ENCODE measurements at regions not wholly inside any gene's neighbourhood (a gene's known extent, or its start where the extent isn't known, plus 50 kb on each side); places are given as distances from the start of the nearest gene placed in this dataset.

GRCh38 chr9:108442627-108443018, 413.2 kb downstream of the ACTL7B start:
- no peak for DNase-seq
- ChIA-PET CTCF (no interaction called here), POLR2A (no interaction called here)
- no peak overlapping the region for H3K27ac ChIP-seq (ENCODE audit: insufficient read depth in 1 of 2, low read depth in 1 of 2, low read length in 2 of 2, poor library complexity in 1 of 2, severe bottlenecking in 2 of 2)
- no peak overlapping the region for H3K4me3 ChIP-seq (ENCODE audit: control insufficient read depth in 1 of 7, extremely low read depth in 1 of 7, insufficient read depth in 4 of 7, low read depth in 2 of 7, low read length in 6 of 7)
- no peaks in the 10 kb centered on the region for H3K27me3 ChIP-seq (replicated peaks in 2 of 5; ENCODE audit: control insufficient read depth in 4 of 5, insufficient read depth in 5 of 5, low read length in 4 of 5)
- no peaks in the 10 kb centered on the region for H3K4me1 ChIP-seq (ENCODE audit: control extremely low read depth in 1 of 4, control insufficient read depth in 4 of 4, insufficient read depth in 4 of 4, low read length in 3 of 4)
- no peaks in the 10 kb centered on the region for H3K9me3 ChIP-seq (ENCODE audit: control extremely low read depth in 1 of 5, control insufficient read depth in 4 of 5, insufficient read depth in 2 of 5, low read depth in 1 of 5, low read length in 4 of 5)
- WGBS (ENCODE audit: insufficient coverage): 94% methylated on average over 2 of the region's 3 CpGs
- H3K36me3 ChIP-seq (ENCODE audit: control insufficient read depth in 4 of 4, insufficient read depth in 4 of 4, low read length in 3 of 4): no peaks in the 10 kb centered on the region

- H3K4me3 ChIP-seq (ENCODE audit: control insufficient read depth in 1 of 7, extremely low read depth in 1 of 7, insufficient read depth in 4 of 7, low read depth in 2 of 7, low read length in 6 of 7): no peak overlapping the region
- no peaks in the 10 kb centered on the region for H3K9me3 ChIP-seq (ENCODE audit: control extremely low read depth in 1 of 5, control insufficient read depth in 4 of 5, insufficient read depth in 2 of 5, low read depth in 1 of 5, low read length in 4 of 5)
- H3K4me1 ChIP-seq (ENCODE audit: control extremely low read depth in 1 of 4, control insufficient read depth in 4 of 4, insufficient read depth in 4 of 4, low read length in 3 of 4): peaks cover 0 to 1% (median 0%) of the 10 kb centered on the region in 4 experiments
- H3K36me3 ChIP-seq (ENCODE audit: control insufficient read depth in 4 of 4, insufficient read depth in 4 of 4, low read length in 3 of 4): no peaks in the 10 kb centered on the region
- ChIA-PET POLR2A (no interaction called here), CTCF (no interaction called here)
- no peaks in the 10 kb centered on the region for H3K27me3 ChIP-seq (replicated peaks in 2 of 5; ENCODE audit: control insufficient read depth in 4 of 5, insufficient read depth in 5 of 5, low read length in 4 of 5)
- peak in 2 of 3 donors; percentile 4 to 13 for DNase-seq
- no peak overlapping the region for H3K27ac ChIP-seq (ENCODE audit: insufficient read depth in 1 of 2, low read depth in 1 of 2, low read length in 2 of 2, poor library complexity in 1 of 2, severe bottlenecking in 2 of 2)
These were observed 414.1 kb downstream of the ACTL7B start for GRCh38 chr9:108441726-108442125.

- ChIA-PET POLR2A (no interaction called here), CTCF (no interaction called here)
- no peaks in the 10 kb centered on the region for H3K36me3 ChIP-seq (ENCODE audit: control insufficient read depth in 4 of 4, insufficient read depth in 4 of 4, low read length in 3 of 4)
- no peak overlapping the region for H3K27ac ChIP-seq (ENCODE audit: insufficient read depth in 1 of 2, low read depth in 1 of 2, low read length in 2 of 2, poor library complexity in 1 of 2, severe bottlenecking in 2 of 2)
- H3K9me3 ChIP-seq (ENCODE audit: control extremely low read depth in 1 of 5, control insufficient read depth in 4 of 5, insufficient read depth in 2 of 5, low read depth in 1 of 5, low read length in 4 of 5): no peaks in the 10 kb centered on the region
- WGBS (ENCODE audit: insufficient coverage): 100% methylated on average over 1 of the region's 3 CpGs
- DNase-seq: no peak
- H3K4me3 ChIP-seq (ENCODE audit: control insufficient read depth in 1 of 7, extremely low read depth in 1 of 7, insufficient read depth in 4 of 7, low read depth in 2 of 7, low read length in 6 of 7): no peak overlapping the region
- peaks cover 0 to 6% (median 1%) of the 10 kb centered on the region in 4 experiments for H3K4me1 ChIP-seq (ENCODE audit: control extremely low read depth in 1 of 4, control insufficient read depth in 4 of 4, insufficient read depth in 4 of 4, low read length in 3 of 4)
- H3K27me3 ChIP-seq (replicated peaks in 2 of 5; ENCODE audit: control insufficient read depth in 4 of 5, insufficient read depth in 5 of 5, low read length in 4 of 5): no peaks in the 10 kb centered on the region
These were observed 414.5 kb downstream of the ACTL7B start for GRCh38 chr9:108441251-108441650.

GRCh38 chr9:108439947-108440346, 415.8 kb downstream of the ACTL7B start:
- peaks cover 0 to 8% (median 4%) of the 10 kb centered on the region in 4 experiments for H3K4me1 ChIP-seq (ENCODE audit: control extremely low read depth in 1 of 4, control insufficient read depth in 4 of 4, insufficient read depth in 4 of 4, low read length in 3 of 4)
- no peak overlapping the region for H3K4me3 ChIP-seq (ENCODE audit: control insufficient read depth in 1 of 7, extremely low read depth in 1 of 7, insufficient read depth in 4 of 7, low read depth in 2 of 7, low read length in 6 of 7)
- H3K9me3 ChIP-seq (ENCODE audit: control extremely low read depth in 1 of 5, control insufficient read depth in 4 of 5, insufficient read depth in 2 of 5, low read depth in 1 of 5, low read length in 4 of 5): no peaks in the 10 kb centered on the region
- WGBS (ENCODE audit: insufficient coverage): 100% methylated on average over 3 of the region's 3 CpGs
- CTCF ChIA-PET: no interaction called here
- POLR2A ChIA-PET: no interaction called here
- H3K27me3 ChIP-seq (replicated peaks in 2 of 5; ENCODE audit: control insufficient read depth in 4 of 5, insufficient read depth in 5 of 5, low read length in 4 of 5): no peaks in the 10 kb centered on the region
- no peaks in the 10 kb centered on the region for H3K36me3 ChIP-seq (ENCODE audit: control insufficient read depth in 4 of 4, insufficient read depth in 4 of 4, low read length in 3 of 4)
- no peak overlapping the region for H3K27ac ChIP-seq (ENCODE audit: insufficient read depth in 1 of 2, low read depth in 1 of 2, low read length in 2 of 2, poor library complexity in 1 of 2, severe bottlenecking in 2 of 2)
- DNase-seq: no peak

- POLR2A ChIA-PET: no interaction called here
- no CpG with 5 or more reads among the region's 1 CpG for WGBS (ENCODE audit: insufficient coverage)
These were observed 418.1 kb downstream of the ACTL7B start for GRCh38 chr9:108437656-108438055.

GRCh38 chr9:108436448-108436847, 419.3 kb downstream of the ACTL7B start:
- Histone ChIP-seq H3K4me3 (ENCODE audit: control insufficient read depth in 1 of 7, extremely low read depth in 1 of 7, insufficient read depth in 4 of 7, low read depth in 2 of 7, low read length in 6 of 7) (no peak overlapping the region), H3K27me3 (replicated peaks in 2 of 5; ENCODE audit: control insufficient read depth in 4 of 5, insufficient read depth in 5 of 5, low read length in 4 of 5) (no peaks in the 10 kb centered on the region), H3K27ac (ENCODE audit: insufficient read depth in 1 of 2, low read depth in 1 of 2, low read length in 2 of 2, poor library complexity in 1 of 2, severe bottlenecking in 2 of 2) (no peak overlapping the region), H3K9me3 (ENCODE audit: control extremely low read depth in 1 of 5, control insufficient read depth in 4 of 5, insufficient read depth in 2 of 5, low read depth in 1 of 5, low read length in 4 of 5) (peaks cover 0 to 5% (median 0%) of the 10 kb centered on the region in 5 experiments), H3K36me3 (ENCODE audit: control insufficient read depth in 4 of 4, insufficient read depth in 4 of 4, low read length in 3 of 4) (no peaks in the 10 kb centered on the region), H3K4me1 (ENCODE audit: control extremely low read depth in 1 of 4, control insufficient read depth in 4 of 4, insufficient read depth in 4 of 4, low read length in 3 of 4) (peaks cover 0 to 8% (median 4%) of the 10 kb centered on the region in 4 experiments)
- CTCF ChIA-PET: no interaction called here
- whole genome bisulfite sequencing (ENCODE audit: insufficient coverage): 33% methylated on average over 3 of the region's 4 CpGs
- DNase-seq: peak in 2 of 3 donors; percentile 42 to 51
- POLR2A ChIA-PET: no interaction called here

More at GRCh38 chr9:108437656-108438055, 418.1 kb downstream of the ACTL7B start:
- H3K27me3 ChIP-seq (replicated peaks in 2 of 5; ENCODE audit: control insufficient read depth in 4 of 5, insufficient read depth in 5 of 5, low read length in 4 of 5): no peaks in the 10 kb centered on the region
- no peak overlapping the region for H3K27ac ChIP-seq (ENCODE audit: insufficient read depth in 1 of 2, low read depth in 1 of 2, low read length in 2 of 2, poor library complexity in 1 of 2, severe bottlenecking in 2 of 2)
- no peak for DNase-seq
- CTCF ChIA-PET: no interaction called here
- peaks cover 0 to 8% (median 4%) of the 10 kb centered on the region in 4 experiments for H3K4me1 ChIP-seq (ENCODE audit: control extremely low read depth in 1 of 4, control insufficient read depth in 4 of 4, insufficient read depth in 4 of 4, low read length in 3 of 4)
- no peaks in the 10 kb centered on the region for H3K36me3 ChIP-seq (ENCODE audit: control insufficient read depth in 4 of 4, insufficient read depth in 4 of 4, low read length in 3 of 4)
- no peaks in the 10 kb centered on the region for H3K9me3 ChIP-seq (ENCODE audit: control extremely low read depth in 1 of 5, control insufficient read depth in 4 of 5, insufficient read depth in 2 of 5, low read depth in 1 of 5, low read length in 4 of 5)
- H3K4me3 ChIP-seq (ENCODE audit: control insufficient read depth in 1 of 7, extremely low read depth in 1 of 7, insufficient read depth in 4 of 7, low read depth in 2 of 7, low read length in 6 of 7): no peak overlapping the region

GRCh38 chr9:108434502-108434901, 421.3 kb downstream of the ACTL7B start:
- no peak overlapping the region for H3K4me3 ChIP-seq (ENCODE audit: control insufficient read depth in 1 of 7, extremely low read depth in 1 of 7, insufficient read depth in 4 of 7, low read depth in 2 of 7, low read length in 6 of 7)
- H3K27me3 ChIP-seq (replicated peaks in 2 of 5; ENCODE audit: control insufficient read depth in 4 of 5, insufficient read depth in 5 of 5, low read length in 4 of 5): no peaks in the 10 kb centered on the region
- DNase-seq: no peak
- WGBS (ENCODE audit: insufficient coverage): 100% methylated on average over 1 of the region's 2 CpGs
- H3K27ac ChIP-seq (ENCODE audit: insufficient read depth in 1 of 2, low read depth in 1 of 2, low read length in 2 of 2, poor library complexity in 1 of 2, severe bottlenecking in 2 of 2): no peak overlapping the region
- H3K4me1 ChIP-seq (ENCODE audit: control extremely low read depth in 1 of 4, control insufficient read depth in 4 of 4, insufficient read depth in 4 of 4, low read length in 3 of 4): peaks cover 0 to 8% (median 4%) of the 10 kb centered on the region in 4 experiments
- no peaks in the 10 kb centered on the region for H3K36me3 ChIP-seq (ENCODE audit: control insufficient read depth in 4 of 4, insufficient read depth in 4 of 4, low read length in 3 of 4)
- ChIA-PET CTCF (interaction anchor here (1.1 to 1.5 kb wide), 3 partner anchors 10 to 162 kb away, joined by 3 to 4 read pairs (median 4); no protein-coding TSS in a partner anchor), POLR2A (no interaction called here)
- peaks cover 0 to 16% (median 0%) of the 10 kb centered on the region in 5 experiments for H3K9me3 ChIP-seq (ENCODE audit: control extremely low read depth in 1 of 5, control insufficient read depth in 4 of 5, insufficient read depth in 2 of 5, low read depth in 1 of 5, low read length in 4 of 5)

All from common myeloid progenitor, CD34-positive (primary cell).